Renal cortical epithelial cell (primary cell): ENCODE measurements at regions not wholly inside any gene's neighbourhood (a gene's known extent, or its start where the extent isn't known, plus 50 kb on each side); places are given as distances from the start of the nearest gene placed in this dataset.
A peak's percentile ranks its signal among the peaks of the same experiment; 100 is the strongest.
"Not testable (repeated sequence)": the region's sequence is repeated elsewhere in the genome, so short reads cannot be mapped to it uniquely, and the experiment has no call there.

Experiments
- DNase-seq: peaks from one replicate; pipeline ENCODE4 v3.0.0-alpha.2; 2011; ENCODE audit warnings: low read depth

DNA sequence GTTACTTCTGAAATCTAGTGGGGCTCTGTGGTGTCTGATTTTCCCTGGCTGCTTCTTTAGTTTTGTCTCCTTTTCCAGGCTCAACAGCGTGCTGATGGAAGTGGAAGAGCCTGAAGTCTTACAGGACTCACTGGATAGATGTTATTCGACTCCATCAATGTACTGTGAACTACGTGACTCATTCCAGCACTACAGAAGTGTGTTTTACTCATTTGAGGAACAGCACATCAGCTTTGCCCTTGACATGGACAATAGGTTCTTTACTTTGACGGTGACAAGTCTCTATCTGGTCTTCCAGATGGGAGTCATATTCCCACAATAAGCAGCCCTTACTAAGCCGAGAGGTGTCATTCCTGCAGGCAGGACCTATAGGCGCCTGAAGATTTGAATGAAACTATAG, 51.1 kb downstream of the NBPF8 start:
- DNase-seq, result not testable (repeated sequence)

- DNase-seq, result not testable (repeated sequence)
Measured at GRCh38 chr1:120477663-120478062, 62.8 kb downstream of the NBPF8 start.

GRCh38 chr1:120478400-120478799, 63.6 kb downstream of the NBPF8 start:
- DNase-seq, result not testable (repeated sequence)

DNA sequence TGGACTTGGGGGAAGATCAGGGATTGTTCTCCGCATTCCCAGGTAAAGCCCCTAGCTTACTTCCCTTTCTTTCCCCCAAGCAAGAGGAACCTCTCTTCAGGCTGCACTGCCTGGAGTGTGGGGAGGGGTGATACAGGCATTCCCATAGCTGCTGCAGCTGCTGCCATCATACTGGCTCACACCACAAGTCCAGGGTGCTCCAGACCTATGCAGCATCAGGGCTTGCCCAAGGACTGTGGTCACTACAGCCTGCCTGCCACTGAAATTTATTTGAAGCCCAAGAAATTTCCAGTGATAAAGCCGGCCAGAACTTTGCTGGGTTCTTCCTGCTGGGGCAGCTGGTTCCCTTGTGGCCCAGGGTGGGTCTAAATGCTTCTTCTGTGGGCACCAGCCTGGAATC, 72.7 kb downstream of the NBPF8 start:
- not testable (repeated sequence) for DNase-seq

DNA sequence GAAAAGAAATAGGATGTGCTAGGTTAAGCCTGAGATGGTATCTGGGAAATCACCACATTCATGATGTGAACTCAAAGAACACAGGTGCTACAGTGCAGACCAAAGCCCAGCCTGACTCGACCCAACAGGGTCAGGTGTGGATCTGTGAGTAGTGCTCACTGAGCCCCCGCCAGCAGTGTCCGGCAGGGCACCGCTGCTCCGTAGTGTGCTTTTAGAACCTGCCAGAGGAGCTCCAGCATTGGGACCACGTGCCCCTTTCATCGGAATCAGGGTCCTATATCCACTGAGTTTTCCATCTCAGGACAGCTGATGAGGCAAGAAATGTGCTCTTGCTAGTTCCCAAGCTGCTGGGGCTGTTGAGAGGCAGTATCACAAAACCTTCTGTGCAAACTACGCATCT, 74.4 kb downstream of the NBPF8 start:
- not testable (repeated sequence) for DNase-seq

DNA sequence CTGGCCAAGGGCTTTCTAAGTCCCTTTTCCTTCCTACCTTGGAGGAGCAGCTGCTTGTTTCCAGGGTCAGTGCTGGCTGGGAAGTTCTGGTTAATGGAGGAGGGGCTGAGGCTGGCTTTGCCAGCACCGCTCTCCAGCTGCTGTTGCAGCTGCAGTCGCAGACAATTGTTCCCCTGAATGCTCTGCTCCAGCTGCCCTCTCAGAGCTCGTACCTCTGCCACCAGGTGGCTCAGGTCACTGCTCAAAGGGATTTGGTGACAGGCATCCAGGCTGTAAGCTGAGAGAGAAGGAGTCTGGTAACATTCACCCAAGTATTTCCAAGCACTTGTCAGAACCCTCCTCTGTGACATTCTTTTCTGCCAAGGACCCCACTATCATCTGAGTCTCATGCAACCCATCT, 82.3 kb downstream of the NBPF8 start:
- not testable (repeated sequence) for DNase-seq

GRCh38 chr1:120503284-120503683, 88.4 kb downstream of the NBPF8 start:
- DNase-seq, result not testable (repeated sequence)

DNA sequence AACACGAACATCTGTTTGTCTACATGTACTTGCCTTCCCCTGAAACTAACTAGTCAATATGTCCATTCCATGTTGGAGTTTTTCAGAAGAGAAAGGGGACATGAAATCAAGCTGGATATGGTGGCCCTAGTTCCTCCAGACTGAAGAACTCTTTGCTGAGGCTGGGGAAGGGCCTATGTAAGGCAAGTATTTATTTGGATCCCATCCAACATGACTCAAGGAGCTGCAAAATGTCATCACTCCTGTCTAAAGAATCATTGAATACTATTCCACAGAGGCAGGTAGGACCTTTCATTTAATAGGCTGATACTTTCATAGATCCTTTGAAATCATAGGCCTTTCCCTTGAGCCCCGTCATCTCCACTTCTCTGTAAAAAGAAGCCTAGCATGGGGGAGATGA, 91.5 kb downstream of the NBPF8 start:
- DNase-seq, result not testable (repeated sequence)

GRCh38 chr1:120508351-120508750, 93.5 kb downstream of the NBPF8 start:
- not testable (repeated sequence) for DNase-seq

DNA sequence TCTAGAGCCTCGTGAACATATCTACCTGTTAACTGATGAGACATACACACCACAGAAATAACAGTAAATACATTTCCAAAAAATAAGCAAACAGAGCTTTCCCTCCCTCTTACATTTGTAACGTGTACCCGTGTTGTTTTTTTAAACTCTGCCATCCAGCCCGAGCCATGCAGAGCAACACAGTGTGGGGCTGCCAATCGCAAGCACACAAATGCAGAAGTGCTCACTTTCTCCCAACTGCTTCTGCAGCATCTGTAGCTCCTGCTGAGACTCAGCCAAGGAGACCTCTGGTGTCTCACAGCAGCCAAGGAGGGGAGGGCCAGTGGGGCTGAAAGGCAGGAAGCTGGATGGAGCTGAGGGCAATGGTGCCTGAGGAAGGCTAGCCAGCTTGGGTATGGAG, 94.4 kb downstream of the NBPF8 start:
- not testable (repeated sequence) for DNase-seq

DNA sequence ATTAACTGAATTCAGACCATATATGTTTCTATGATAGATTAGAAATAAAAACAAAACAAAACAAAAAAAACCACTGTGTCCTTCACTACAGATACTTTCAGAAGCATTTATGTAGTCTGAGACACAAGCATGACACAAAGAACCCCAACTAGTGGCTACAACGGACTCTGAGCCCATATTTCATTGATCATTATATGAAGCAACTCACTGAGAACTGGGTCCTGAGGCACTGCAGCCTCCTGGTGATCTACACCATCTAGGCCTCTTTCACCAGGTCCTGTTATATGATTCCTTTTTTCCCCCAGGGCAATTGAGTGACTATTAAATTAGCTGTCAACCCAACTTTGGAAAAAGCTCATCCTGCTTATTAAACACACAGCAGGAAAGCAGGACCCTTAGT, 98.3 kb downstream of the NBPF8 start:
- DNase-seq, result not testable (repeated sequence)

DNA sequence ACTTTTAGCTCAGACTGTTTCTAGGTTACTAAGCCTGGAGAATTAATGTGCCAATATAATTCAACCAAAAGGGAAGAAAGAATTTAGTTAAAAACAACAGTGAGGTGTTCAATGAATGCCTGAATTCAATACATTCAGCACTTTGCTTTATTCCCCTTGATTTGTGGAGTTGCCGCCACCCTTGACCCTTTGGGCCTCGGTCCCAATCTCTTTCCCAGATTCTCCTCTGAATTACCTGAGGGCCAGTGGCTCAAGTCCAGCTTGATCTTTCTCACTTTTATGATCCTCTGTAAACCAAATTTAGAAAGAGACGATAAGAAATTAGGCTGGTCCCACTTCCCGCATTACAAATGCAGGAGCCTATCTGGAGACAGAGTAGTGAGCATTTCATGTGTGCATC, 98.7 kb downstream of the NBPF8 start:
- DNase-seq, result not testable (repeated sequence)

GRCh38 chr1:120519196-120519595, 104.4 kb downstream of the NBPF8 start:
- DNase-seq, result not testable (repeated sequence)

GRCh38 chr1:120524416-120524815, 109.6 kb downstream of the NBPF8 start:
- DNase-seq, result not testable (repeated sequence)

GRCh38 chr1:120525386-120525785, 110.6 kb downstream of the NBPF8 start:
- DNase-seq, result not testable (repeated sequence)

DNA sequence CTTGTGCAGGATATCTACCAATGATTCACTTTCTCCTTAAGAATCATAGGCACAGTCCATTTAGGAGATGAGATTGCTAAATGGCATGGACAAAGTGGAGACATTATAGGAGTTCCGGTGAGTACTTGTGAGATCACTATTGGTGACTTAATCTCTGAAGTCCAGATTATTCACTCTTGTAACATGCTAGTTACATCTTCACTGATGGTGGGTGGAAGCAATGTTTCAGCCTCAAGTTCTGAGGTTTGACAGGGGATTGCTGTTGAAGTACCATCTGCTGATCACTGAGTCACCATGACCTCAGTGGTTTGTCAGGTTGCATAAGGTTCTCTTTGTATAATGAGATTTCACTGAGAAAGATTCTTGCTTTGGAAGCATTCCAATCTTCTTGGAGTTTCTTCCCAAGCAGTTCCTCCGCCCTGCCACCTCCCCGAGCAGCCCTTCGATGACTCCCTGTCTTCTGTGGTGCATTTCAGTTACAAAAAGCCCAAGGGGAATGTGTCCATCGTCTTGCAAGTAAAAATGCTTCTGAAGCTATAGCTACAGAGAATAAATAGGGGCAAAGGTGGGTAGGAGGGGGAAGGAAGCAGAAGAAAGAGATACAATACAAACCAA, 114.7 kb downstream of the NBPF8 start:
- not testable (repeated sequence) for DNase-seq

DNA sequence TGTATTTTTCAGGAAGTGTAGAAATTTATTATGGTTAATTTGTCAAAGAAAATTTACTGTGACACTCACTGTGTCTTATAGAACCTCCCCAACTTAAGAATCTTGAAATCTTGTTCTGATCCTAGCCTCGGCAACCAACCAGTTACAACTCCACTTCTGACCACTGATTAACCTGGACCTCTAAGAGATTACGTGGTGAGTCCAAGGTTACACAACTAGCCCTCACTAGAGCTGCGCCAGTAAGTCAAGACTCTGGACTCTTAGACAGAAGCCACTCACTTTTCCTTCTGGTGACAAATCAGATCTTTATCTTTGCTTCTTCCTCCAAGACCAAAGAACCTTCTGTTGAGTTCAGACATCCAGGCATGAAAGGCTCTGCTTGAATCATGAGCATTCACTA, 116.6 kb downstream of the NBPF8 start:
- DNase-seq, result not testable (repeated sequence)

DNA sequence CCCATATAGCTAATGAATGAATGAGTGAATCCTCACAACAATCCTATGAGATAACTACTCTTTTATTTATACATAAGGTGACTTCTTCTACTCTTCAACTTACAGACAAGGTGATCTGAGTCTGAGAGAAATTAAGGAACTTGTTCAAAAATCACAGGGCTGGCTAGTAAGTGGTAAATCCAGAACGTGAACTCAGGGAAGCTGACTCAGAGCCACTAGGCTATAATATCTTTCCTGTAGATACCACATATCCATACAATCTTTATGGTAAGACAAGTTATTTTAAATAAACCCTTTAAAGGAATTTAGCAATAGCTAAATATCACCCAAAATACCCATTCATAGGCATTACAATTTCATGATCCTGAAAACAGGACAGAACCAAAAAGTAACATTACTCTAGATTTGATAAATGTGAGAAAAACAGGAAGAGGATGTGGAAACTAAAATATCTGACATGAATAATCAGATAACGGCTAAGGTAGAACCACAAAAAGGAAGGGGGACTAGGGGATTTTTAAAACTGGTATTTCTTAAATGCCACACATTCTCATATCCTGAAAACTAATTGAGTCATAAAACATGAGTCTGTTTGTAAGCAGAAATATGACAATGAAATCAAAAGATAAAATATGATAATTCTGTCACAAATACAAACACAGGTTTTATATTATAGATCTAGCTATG, 119.7 kb downstream of the NBPF8 start:
- DNase-seq, result not testable (repeated sequence)

DNA sequence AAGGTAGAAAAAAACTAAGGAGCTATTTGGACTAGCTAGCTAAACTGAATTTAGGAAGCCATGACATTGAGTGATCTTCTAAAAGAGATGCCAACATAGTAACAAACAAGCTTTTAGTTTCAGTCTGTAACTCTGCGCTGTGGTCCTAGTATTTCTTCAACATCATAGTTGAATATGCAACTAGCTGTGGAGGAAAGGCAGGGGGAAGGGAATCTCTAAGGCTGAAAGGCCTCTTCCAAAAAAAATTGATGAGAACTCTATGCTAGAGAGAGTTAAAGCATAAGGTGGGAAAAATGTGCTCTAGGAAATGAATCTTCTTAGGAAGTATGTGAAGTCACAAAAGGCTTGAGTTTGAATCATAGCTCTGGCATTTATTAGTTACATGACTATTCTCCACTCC, 120.2 kb downstream of the NBPF8 start:
- peak; percentile 38 for DNase-seq

DNA sequence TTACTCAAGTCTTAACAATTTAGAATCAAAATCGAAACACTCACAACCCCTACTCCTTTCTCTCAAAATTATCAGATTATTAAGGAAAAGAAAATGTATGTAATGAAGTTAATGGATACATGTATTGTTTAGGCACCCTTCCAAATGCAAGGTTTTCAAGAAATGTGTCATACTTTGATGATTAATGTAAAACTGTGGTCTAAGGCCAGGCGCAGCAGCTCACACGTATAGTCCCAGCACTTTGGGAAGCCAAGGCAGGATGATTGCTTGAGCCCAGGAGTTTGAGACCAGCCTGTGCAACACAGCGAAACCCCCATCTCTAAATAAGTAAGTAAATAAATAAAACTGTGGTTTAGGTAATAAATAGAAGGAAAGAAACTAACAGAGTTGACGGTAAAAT, 126.6 kb downstream of the NBPF8 start:
- DNase-seq, result not testable (repeated sequence)

- not testable (repeated sequence) for DNase-seq
Measured at GRCh38 chr1:120542365-120542764, 127.5 kb downstream of the NBPF8 start.

DNA sequence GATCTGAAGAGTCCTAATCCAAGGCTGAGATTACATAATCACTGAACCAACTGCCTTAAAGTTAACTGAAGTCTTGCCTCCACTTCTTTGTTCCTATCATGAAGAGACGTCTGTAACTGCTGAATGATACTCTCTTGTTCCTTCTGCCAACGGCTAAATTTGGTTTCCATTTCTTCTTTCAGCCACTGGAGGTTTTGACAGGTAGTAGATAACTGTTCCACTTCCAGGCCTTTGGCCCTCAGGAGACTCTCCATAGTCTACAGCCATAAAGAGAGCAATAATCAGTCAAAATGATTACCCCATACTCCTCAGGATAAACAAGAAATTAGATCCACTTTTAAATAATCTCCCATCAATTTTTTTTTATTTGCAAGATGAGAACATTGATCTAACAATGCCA, 128.1 kb downstream of the NBPF8 start:
- DNase-seq, result not testable (repeated sequence)

- not testable (repeated sequence) for DNase-seq
Measured at GRCh38 chr1:120544434-120544833, 129.6 kb downstream of the NBPF8 start.
